GM21526 (cell line): ENCODE measurements at regions not wholly inside any gene's neighbourhood (a gene's known extent, or its start where the extent isn't known, plus 50 kb on each side); places are given as distances from the start of the nearest gene placed in this dataset.
"Not testable (repeated sequence)": the region's sequence is repeated elsewhere in the genome, so short reads cannot be mapped to it uniquely, and the experiment has no call there.

Experiments
- ATAC-seq: cut with Tn5 transposase; IDR thresholded peaks from one replicate; pipeline ENCODE4 v1.9.1; 2021; ENCODE audit warnings: moderate library complexity; ENCODE audit not compliant: unreplicated experiment, low FRiP score

GRCh38 chr3:135538123-135538522 is 427.4 kb upstream of the PPP2R3A start:
- ATAC-seq, result no peak

- ATAC-seq, result no peak
Measured at GRCh38 chr3:135539351-135539750, 426.2 kb upstream of the PPP2R3A start.

- ATAC-seq, result no peak
Measured at GRCh38 chr3:135539854-135540253, 425.7 kb upstream of the PPP2R3A start.

- ATAC-seq, result no peak
Measured at GRCh38 chr3:135549928-135550494, 415.5 kb upstream of the PPP2R3A start.

GRCh38 chr3:135556174-135556573 is 409.4 kb upstream of the PPP2R3A start:
- no peak for ATAC-seq

GRCh38 chr3:135558150-135558783 is 407.3 kb upstream of the PPP2R3A start:
- no peak for ATAC-seq

GRCh38 chr3:135558906-135559305 is 406.6 kb upstream of the PPP2R3A start:
- no peak for ATAC-seq

GRCh38 chr3:135559802-135560201 is 405.7 kb upstream of the PPP2R3A start:
- ATAC-seq, result no peak

- ATAC-seq, result no peak
Measured at GRCh38 chr3:135560847-135561246, 404.7 kb upstream of the PPP2R3A start.

GRCh38 chr3:135564696-135565095 is 400.8 kb upstream of the PPP2R3A start:
- ATAC-seq, result no peak

GRCh38 chr3:135565546-135565945 is 400.0 kb upstream of the PPP2R3A start:
- no peak for ATAC-seq

GRCh38 chr3:135567223-135567622 is 398.3 kb upstream of the PPP2R3A start:
- no peak for ATAC-seq

GRCh38 chr3:135576751-135577150 is 388.8 kb upstream of the PPP2R3A start:
- no peak for ATAC-seq

GRCh38 chr3:135581806-135582205 is 383.7 kb upstream of the PPP2R3A start:
- no peak for ATAC-seq

- no peak for ATAC-seq
Measured at GRCh38 chr3:135582800-135583199, 382.7 kb upstream of the PPP2R3A start.

- ATAC-seq, result no peak
Measured at GRCh38 chr3:135596563-135596962, 369.0 kb upstream of the PPP2R3A start.

GRCh38 chr3:135597855-135598254 is 367.7 kb upstream of the PPP2R3A start:
- no peak for ATAC-seq

GRCh38 chr3:135598597-135598996 is 366.9 kb upstream of the PPP2R3A start:
- ATAC-seq, result no peak

- not testable (repeated sequence) for ATAC-seq
Measured at GRCh38 chr3:135604512-135604911, 361.0 kb upstream of the PPP2R3A start.

- no peak for ATAC-seq
Measured at GRCh38 chr3:135618123-135618522, 347.4 kb upstream of the PPP2R3A start.

- ATAC-seq, result no peak
Measured at GRCh38 chr3:135621184-135621920, 344.2 kb upstream of the PPP2R3A start.

GRCh38 chr3:135622215-135622614 is 343.3 kb upstream of the PPP2R3A start:
- no peak for ATAC-seq
